Left ventricle myocardium superior (tissue), 1 donor: ENCODE measurements at regions not wholly inside any gene's neighbourhood (a gene's known extent, or its start where the extent isn't known, plus 50 kb on each side); places are given as distances from the start of the nearest gene placed in this dataset.
A peak's percentile ranks its signal among the peaks of the same experiment; 100 is the strongest.
"Not testable (repeated sequence)": the region's sequence is repeated elsewhere in the genome, so short reads cannot be mapped to it uniquely, and the experiment has no call there.

ENCODE experiments used
- ATAC-seq: fragments of 200-7000 bp; cut with Tn5 transposase; one replicate; pipeline ENCODE4 v1.9.1; 2020; ENCODE audit warnings: mild to moderate bottlenecking, moderate library complexity
- DNase-seq: peaks from one replicate; pipeline ENCODE4 v3.0.0-alpha.2; 2020
- intact Hi-C: fragments of 100-400 bp; cut with micrococcal nuclease; formaldehyde crosslinking; loops from one replicate; pipeline ENCODE4 v1.11.0; 2022
- donor health status: DM: no; HTN: yes; CAD: no; lungs with severe emphysema.

GRCh38 chr6:101098605-101099004 is 217.5 kb upstream of the ASCC3 start:
- ATAC-seq, result not testable (repeated sequence)

DNA sequence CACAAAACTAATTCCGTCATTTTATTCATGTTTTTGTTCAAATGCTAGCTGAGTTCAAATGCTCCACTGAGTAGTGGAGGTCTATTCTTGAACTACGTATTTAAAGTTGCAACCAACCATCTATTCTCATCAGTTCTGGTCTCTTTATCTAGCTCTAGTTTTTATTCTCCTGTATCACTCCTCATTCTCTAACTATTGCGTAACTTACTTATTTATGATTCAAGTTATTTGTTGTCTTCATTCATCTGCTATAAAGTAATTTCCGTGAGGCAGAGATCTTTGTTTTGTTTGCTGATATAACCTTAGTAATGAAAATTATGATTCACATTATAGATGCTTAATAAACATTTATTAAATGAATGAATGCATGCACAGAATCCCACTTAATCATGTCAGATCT is 221.6 kb upstream of the ASCC3 start:
- DNase-seq (no peak), ATAC-seq (no peak)
- intact Hi-C loops, result no loop called here

More at GRCh38 chr6:101098605-101099004, 217.5 kb upstream of the ASCC3 start:
- intact Hi-C loops, DNase-seq: not testable (repeated sequence)

DNA sequence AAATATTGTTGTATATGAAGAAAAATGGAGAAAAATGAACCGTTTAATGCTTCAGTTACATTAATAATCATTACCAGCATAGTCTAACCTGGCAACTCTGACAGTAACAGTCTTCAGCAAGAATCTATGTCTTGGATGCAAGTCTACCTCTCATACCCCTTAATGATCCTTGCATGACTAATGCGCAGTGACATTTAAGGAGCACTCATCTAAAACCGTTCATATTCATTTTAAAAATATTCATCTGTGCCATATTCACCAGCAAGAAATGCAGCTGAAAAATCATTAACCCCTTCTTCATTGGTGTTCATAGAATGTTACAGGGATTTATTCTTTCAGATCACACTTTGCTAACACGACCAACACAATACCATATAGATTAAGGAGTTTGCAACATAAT is 227.2 kb upstream of the ASCC3 start:
- DNase-seq (no peak), ATAC-seq (no peak)
- intact Hi-C loops, result no loop called here

DNA sequence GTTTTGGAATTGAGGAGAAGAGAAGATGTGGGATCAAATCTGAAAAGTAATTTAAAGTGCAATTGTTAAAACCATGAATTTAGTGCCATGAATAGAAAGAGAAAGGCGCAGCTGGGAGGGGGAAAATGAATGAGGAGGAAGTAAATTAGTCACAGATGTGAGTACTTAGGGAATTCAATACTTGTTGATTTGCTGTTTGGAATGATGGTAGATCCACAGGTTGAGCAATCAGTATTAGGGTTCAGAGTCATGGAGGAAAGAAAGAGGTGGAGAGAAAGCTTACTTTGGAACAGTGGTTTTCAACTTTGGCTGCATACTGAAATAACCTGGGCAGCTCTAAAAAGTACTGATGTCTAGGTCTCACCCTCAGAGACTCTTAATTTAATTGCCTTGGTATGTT is 229.7 kb upstream of the ASCC3 start:
- DNase-seq, result no peak
- no peak for ATAC-seq
- intact Hi-C loops, result no loop called here

DNA sequence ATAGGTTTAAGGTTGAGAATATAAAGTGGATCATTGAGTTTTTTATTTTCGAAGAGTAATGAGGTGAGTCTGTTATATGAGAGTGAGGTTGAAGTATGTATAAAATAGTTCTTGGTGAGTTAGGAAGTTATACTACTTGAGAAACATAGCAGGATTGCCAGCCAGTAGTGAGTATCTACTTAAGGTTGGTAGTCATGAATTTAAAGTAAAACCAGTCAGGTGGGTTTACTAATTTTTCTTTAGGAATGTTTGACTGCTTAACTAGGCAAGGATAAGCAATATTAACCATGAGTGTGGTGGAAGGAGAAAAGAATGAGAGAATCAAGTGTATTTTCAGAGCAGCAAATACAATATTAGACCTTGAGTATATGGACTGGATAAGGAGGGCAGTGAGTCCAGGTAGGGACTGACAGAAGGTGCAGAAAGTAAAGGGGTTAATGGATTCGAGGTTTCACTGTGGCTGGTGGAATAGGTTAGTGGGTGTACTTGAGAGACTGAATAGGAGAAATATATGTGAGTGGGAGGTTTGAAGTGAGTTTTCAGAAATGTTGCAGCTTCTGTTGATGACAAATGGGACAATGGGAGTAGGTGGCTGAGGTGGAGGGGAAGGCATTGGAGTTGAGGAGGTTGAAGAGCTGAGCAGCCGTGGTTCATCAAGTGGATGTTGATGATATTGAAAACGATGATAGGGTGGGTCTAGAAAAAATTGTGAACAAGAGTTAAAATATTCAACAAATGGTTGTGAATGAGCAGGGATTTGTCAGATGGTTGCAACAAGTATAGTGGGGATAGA is 232.5 kb upstream of the ASCC3 start:
- intact Hi-C loops, result no loop called here
- ATAC-seq (no peak), DNase-seq (no peak)

GRCh38 chr6:101114703-101115102 is 233.6 kb upstream of the ASCC3 start:
- DNase-seq, result no peak
- intact Hi-C loops, result no loop called here
- peak; percentile 48 for ATAC-seq

GRCh38 chr6:101116337-101116736 is 235.2 kb upstream of the ASCC3 start:
- DNase-seq, result no peak
- intact Hi-C loops, result no loop called here
- ATAC-seq, result no peak

GRCh38 chr6:101117393-101118135 is 236.4 kb upstream of the ASCC3 start:
- ATAC-seq (no peak), DNase-seq (peak; percentile 26)
- intact Hi-C loops, result no loop called here

DNA sequence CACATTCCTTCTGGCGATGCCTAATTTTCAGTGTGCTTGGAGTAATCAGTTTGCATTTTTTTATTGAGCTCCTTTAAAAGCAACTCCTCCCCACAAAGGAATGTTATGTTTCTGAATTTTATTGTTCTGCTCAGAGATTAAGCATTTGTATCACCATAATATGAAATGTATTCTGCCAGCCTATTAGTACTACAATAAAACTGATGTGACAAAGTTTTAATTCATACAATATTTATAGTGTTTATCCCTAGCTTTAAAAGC is 236.9 kb upstream of the ASCC3 start:
- no peak for ATAC-seq
- intact Hi-C loops, result no loop called here
- DNase-seq, result no peak

- intact Hi-C loops, result no loop called here
- no peak for ATAC-seq
- DNase-seq, result no peak
These were observed 239.6 kb upstream of the ASCC3 start for GRCh38 chr6:101120747-101121146.

- ATAC-seq, result no peak
- DNase-seq, result no peak
- intact Hi-C loops, result no loop called here
These were observed 244.3 kb upstream of the ASCC3 start for GRCh38 chr6:101125380-101125971.

GRCh38 chr6:101126501-101126900 is 245.4 kb upstream of the ASCC3 start:
- ATAC-seq (no peak), DNase-seq (no peak)
- intact Hi-C loops, result no loop called here

DNA sequence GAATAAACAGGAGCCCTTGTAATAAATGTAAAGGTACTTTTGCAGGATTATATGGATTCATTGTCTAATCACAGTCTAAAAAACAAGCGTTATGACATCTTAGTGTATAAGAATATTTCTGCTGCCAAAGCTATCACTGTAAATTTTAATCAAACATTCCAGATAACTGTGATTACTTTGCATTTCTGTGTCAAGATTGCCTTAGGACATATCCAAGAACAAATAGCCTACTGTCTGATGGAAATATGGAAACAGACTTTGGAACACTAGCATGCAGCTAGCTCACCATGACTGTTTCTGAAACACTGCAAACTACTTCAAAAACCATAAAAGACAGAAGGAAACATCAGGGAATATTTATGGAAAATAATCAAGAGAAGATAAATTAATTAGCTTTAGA is 248.7 kb upstream of the ASCC3 start:
- DNase-seq, result no peak
- intact Hi-C loops, result no loop called here
- no peak for ATAC-seq

GRCh38 chr6:101146389-101146788 is 247.1 kb upstream of the GRIK2 start:
- DNase-seq (no peak), ATAC-seq (no peak)
- intact Hi-C loops, result no loop called here

DNA sequence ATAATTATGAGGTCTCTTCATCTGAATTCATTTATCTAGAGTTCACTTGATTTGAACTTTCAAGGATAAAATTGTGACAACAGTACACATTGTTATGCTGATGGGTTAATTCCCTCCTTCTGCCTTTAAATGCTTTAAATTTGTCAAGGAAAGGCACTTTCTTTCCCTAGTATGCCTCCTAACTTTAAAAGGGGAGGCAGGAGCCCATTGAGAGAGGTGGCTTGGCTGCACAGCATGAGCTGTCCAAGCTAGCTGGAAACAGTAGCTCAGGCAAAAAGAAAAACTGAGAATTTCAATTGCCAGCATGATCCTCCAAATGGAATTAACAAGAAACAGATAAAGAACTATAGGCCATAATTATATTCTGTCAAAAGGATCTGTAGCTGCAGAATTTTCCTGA is 243.3 kb upstream of the GRIK2 start:
- intact Hi-C loops, result no loop called here
- DNase-seq, result no peak
- ATAC-seq, result no peak

- ATAC-seq, DNase-seq, intact Hi-C loops: not testable (repeated sequence)
These were observed 235.9 kb upstream of the GRIK2 start for GRCh38 chr6:101157638-101158037.

GRCh38 chr6:101163611-101164010 is 229.9 kb upstream of the GRIK2 start:
- no peak for ATAC-seq
- no peak for DNase-seq
- intact Hi-C loops, result no loop called here

- intact Hi-C loops, result no loop called here
- DNase-seq (no peak), ATAC-seq (no peak)
These were observed 225.9 kb upstream of the GRIK2 start for GRCh38 chr6:101167638-101168037.

- intact Hi-C loops, DNase-seq, ATAC-seq: not testable (repeated sequence)
These were observed 222.5 kb upstream of the GRIK2 start for GRCh38 chr6:101171049-101171448.

- intact Hi-C loops, result no loop called here
- DNase-seq (no peak), ATAC-seq (no peak)
These were observed 214.8 kb upstream of the GRIK2 start for GRCh38 chr6:101178748-101179147.

DNA sequence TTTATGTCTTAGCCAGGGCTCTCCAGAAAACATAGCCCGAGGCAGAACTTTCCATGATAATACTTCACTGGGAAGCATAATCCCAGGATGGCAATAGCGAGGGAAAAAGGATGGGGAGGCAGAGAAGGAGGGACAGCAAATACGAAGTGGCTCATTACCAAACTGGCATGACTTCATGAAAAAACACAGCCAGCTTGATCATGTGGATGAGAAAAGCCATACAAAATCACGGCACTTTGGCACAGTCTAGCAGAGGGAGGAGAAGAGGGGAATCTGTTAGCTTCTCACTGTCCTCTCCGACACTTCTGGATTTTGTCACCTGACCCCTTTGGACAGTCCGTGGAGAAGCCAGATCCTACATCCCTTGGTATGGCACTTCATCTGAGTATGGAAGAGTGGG is 212.5 kb upstream of the GRIK2 start:
- DNase-seq (no peak), ATAC-seq (no peak)
- intact Hi-C loops, result no loop called here
